ENCODE measurements at regions not wholly inside any gene's neighbourhood (a gene's known extent, or its start where the extent isn't known, plus 50 kb on each side); places are given as distances from the start of the nearest gene placed in this dataset.

DNA sequence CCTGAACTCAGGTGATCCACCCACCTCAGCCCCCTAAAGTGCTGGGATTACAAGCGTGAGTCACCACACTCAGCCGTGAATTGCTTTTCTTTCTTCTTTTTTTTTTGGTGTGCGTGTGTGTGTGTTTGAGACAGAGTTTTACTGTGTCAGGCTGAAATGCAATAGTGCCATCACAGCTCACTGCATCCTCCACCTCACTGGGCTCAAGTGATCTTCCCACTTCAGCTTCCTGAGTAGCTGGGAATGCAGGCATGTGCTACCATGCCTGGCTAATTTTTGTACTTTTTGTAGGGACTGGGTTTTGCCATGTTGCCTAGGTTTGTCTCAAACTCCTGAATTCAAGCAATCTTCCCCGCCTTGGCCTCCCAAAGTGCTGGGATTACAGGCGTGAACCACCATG is 113.7 kb upstream of the HAPLN1 start:
- TF ChIP-seq GABPA (IDR thresholded peaks at IDR 0.05; ENCODE audit: low read depth): no peak
- TF ChIP-seq, protein P1, sequence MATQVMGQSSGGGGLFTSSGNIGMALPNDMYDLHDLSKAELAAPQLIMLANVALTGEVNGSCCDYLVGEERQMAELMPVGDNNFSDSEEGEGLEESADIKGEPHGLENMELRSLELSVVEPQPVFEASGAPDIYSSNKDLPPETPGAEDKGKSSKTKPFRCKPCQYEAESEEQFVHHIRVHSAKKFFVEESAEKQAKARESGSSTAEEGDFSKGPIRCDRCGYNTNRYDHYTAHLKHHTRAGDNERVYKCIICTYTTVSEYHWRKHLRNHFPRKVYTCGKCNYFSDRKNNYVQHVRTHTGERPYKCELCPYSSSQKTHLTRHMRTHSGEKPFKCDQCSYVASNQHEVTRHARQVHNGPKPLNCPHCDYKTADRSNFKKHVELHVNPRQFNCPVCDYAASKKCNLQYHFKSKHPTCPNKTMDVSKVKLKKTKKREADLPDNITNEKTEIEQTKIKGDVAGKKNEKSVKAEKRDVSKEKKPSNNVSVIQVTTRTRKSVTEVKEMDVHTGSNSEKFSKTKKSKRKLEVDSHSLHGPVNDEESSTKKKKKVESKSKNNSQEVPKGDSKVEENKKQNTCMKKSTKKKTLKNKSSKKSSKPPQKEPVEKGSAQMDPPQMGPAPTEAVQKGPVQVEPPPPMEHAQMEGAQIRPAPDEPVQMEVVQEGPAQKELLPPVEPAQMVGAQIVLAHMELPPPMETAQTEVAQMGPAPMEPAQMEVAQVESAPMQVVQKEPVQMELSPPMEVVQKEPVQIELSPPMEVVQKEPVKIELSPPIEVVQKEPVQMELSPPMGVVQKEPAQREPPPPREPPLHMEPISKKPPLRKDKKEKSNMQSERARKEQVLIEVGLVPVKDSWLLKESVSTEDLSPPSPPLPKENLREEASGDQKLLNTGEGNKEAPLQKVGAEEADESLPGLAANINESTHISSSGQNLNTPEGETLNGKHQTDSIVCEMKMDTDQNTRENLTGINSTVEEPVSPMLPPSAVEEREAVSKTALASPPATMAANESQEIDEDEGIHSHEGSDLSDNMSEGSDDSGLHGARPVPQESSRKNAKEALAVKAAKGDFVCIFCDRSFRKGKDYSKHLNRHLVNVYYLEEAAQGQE (IDR thresholded peaks at IDR 0.05; ENCODE audit: insufficient replicate concordance, low read depth): no peak
- Histone ChIP-seq H3K4me3 (replicated peaks; ENCODE audit: insufficient read depth, low read length) (no peak overlapping the region), H3K27me3 (ENCODE audit: insufficient read depth, poor library complexity, severe bottlenecking) (no peaks in the 10 kb centered on the region), H3K27ac (replicated peaks) (no peak overlapping the region)
- DNase-seq (ENCODE audit: low read depth in 1 of 2, low spot score in 1 of 2): no peak

DNA sequence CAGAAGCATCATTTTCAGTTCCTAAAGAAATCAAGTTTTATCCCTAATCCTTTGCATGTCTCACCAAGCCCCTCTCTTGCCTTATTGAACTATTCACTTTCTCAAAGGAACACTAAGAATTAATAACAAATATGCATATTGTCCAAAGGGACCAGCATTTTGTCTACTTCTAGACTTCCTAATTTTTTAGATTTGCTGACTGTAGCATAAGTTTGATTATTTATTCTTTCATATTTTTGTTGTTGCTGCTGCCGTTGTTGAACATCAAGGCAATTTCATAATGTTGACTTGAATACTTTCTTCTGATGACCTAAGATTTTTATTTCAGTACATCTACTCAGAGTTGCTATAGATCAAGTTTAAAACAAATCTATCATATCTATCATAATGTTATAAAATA is 111.2 kb upstream of the HAPLN1 start:
- DNase-seq (ENCODE audit: low read depth in 1 of 2, low spot score in 1 of 2): no peak
- H3K27ac ChIP-seq (replicated peaks): no peak overlapping the region
- TF ChIP-seq SPI1 (IDR thresholded peaks at IDR 0.05; ENCODE audit: borderline replicate concordance, low read depth): no peak
- TF ChIP-seq, protein P1 (IDR thresholded peaks at IDR 0.05; ENCODE audit: insufficient replicate concordance, low read depth): no peak
- TF ChIP-seq, protein P2, sequence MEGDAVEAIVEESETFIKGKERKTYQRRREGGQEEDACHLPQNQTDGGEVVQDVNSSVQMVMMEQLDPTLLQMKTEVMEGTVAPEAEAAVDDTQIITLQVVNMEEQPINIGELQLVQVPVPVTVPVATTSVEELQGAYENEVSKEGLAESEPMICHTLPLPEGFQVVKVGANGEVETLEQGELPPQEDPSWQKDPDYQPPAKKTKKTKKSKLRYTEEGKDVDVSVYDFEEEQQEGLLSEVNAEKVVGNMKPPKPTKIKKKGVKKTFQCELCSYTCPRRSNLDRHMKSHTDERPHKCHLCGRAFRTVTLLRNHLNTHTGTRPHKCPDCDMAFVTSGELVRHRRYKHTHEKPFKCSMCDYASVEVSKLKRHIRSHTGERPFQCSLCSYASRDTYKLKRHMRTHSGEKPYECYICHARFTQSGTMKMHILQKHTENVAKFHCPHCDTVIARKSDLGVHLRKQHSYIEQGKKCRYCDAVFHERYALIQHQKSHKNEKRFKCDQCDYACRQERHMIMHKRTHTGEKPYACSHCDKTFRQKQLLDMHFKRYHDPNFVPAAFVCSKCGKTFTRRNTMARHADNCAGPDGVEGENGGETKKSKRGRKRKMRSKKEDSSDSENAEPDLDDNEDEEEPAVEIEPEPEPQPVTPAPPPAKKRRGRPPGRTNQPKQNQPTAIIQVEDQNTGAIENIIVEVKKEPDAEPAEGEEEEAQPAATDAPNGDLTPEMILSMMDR (IDR thresholded peaks at IDR 0.05; ENCODE audit: insufficient read depth, low read length): no peak
- TF ChIP-seq POLR2AphosphoS5 (IDR thresholded peaks at IDR 0.05; ENCODE audit: low read depth): no peak
- TF ChIP-seq GABPA (IDR thresholded peaks at IDR 0.05; ENCODE audit: low read depth): no peak
- no peak overlapping the region for H3K4me3 ChIP-seq (replicated peaks; ENCODE audit: insufficient read depth, low read length)
- no peaks in the 10 kb centered on the region for H3K27me3 ChIP-seq (ENCODE audit: insufficient read depth, poor library complexity, severe bottlenecking)

DNA sequence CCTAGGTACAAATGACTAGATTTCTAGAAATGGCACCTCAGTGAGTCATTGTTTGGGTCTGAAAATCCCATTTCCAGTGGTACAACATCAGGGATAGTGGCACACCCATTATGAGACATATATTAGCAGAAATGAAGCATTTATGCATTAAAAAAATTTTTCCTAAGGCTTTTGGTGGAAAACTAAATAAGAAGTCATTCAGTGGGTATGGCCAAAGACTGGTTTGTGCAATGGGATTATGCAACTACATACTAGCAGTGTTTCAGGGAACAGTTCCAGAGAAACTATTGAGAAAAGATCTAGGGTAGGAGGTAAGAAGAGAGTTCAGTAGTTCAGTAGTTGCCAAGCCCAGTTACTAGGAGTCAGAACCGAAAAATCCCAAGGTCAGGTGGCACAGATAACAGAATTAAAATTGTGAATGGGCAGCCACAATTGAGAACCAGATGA is 106.5 kb upstream of the HAPLN1 start:
- DNase-seq (ENCODE audit: low read depth in 1 of 2, low spot score in 1 of 2): peak in 1 of 2 experiments; percentile 14
- Histone ChIP-seq H3K27me3 (ENCODE audit: insufficient read depth, poor library complexity, severe bottlenecking) (no peaks in the 10 kb centered on the region), H3K27ac (replicated peaks) (no peak overlapping the region), H3K4me3 (replicated peaks; ENCODE audit: insufficient read depth, low read length) (no peak overlapping the region)
- TF ChIP-seq, protein P1 (IDR thresholded peaks at IDR 0.05; ENCODE audit: insufficient replicate concordance, low read depth): no peak
- no peak for TF ChIP-seq SPI1 (IDR thresholded peaks at IDR 0.05; ENCODE audit: borderline replicate concordance, low read depth)
- no peak for TF ChIP-seq GABPA (IDR thresholded peaks at IDR 0.05; ENCODE audit: low read depth)
- TF ChIP-seq, protein P2 (IDR thresholded peaks at IDR 0.05; ENCODE audit: insufficient read depth, low read length): no peak
- TF ChIP-seq POLR2AphosphoS5 (IDR thresholded peaks at IDR 0.05; ENCODE audit: low read depth): no peak

DNA sequence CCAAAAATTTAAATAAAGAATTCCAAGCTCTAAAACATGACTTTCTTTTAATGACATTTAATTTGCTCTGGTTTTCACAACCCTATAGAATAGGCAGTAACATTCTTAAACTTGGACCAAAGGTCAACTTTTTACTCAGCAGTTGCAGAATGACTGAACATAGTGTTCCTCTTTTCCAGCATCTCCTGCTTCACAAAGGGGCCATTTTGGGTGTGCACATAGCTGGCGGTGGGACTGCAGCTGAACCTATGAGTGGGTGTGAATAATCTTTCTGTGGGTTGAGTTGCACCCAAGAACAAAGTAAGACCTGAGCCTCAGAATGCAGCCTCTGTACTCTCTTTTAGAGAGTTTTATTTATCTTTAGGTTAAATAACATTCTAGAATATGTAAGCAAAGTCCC is 96.9 kb upstream of the HAPLN1 start:
- Histone ChIP-seq H3K27ac (replicated peaks) (no peak overlapping the region), H3K27me3 (ENCODE audit: insufficient read depth, poor library complexity, severe bottlenecking) (no peaks in the 10 kb centered on the region), H3K4me3 (replicated peaks; ENCODE audit: insufficient read depth, low read length) (no peak overlapping the region)
- TF ChIP-seq, protein P2 (IDR thresholded peaks at IDR 0.05; ENCODE audit: insufficient read depth, low read length): no peak
- TF ChIP-seq GABPA (IDR thresholded peaks at IDR 0.05; ENCODE audit: low read depth) (no peak), SPI1 (IDR thresholded peaks at IDR 0.05; ENCODE audit: borderline replicate concordance, low read depth) (no peak), POLR2AphosphoS5 (IDR thresholded peaks at IDR 0.05; ENCODE audit: low read depth) (no peak)
- TF ChIP-seq, protein P1 (IDR thresholded peaks at IDR 0.05; ENCODE audit: insufficient replicate concordance, low read depth): no peak
- no peak for DNase-seq (ENCODE audit: low read depth in 1 of 2, low spot score in 1 of 2)
